Panc1 (cell line): ENCODE measurements at regions not wholly inside any gene's neighbourhood (a gene's known extent, or its start where the extent isn't known, plus 50 kb on each side); places are given as distances from the start of the nearest gene placed in this dataset.

Source experiments
- ATAC-seq: fragments of 200-7000 bp; cut with Tn5 transposase; 2 replicates; pipeline ENCODE4 v1.9.1; 2020; ENCODE audit warnings: mild to moderate bottlenecking, moderate library complexity
- BruUV-seq: library from RNA; stranded (reverse); fragments of 400-500 nt; replicated peaks from 2 replicates; lab custom pipeline; 2021; lab: Mats Ljungman, UMichigan
- CTCF ChIA-PET: fragments of 300-600 bp; sonication (Branson Sonifier 250); formaldehyde crosslinking; loops from one replicate; lab custom pipeline; 2022; ENCODE audit warnings: antibody characterized with exemption; lab: Charles Lee
- POLR2A ChIA-PET: fragments of 300-600 bp; sonication (Branson Sonifier 250); formaldehyde crosslinking; loops from one replicate; lab custom pipeline; 2022; ENCODE audit warnings: antibody characterized with exemption; lab: Charles Lee
- DNase-seq: peaks from one replicate; pipeline ENCODE4 v3.0.0-alpha.2; 2010; ENCODE audit warnings: low read depth, low spot score
- H3K27ac ChIP-seq: 2 replicates; pipeline ENCODE4 v1.5.1; 2011; ENCODE audit warnings: mild to moderate bottlenecking, low read length, inconsistent platforms
- H3K27me3 ChIP-seq: fragments of 200-500 bp; sonication (Bioruptor generic); 2 replicates; pipeline ENCODE4 v1.6.0; 2014; ENCODE audit warnings: low read length, inconsistent platforms; ENCODE audit not compliant: control insufficient read depth, insufficient read depth
- H3K36me3 ChIP-seq: fragments of 200-500 bp; sonication (Bioruptor generic); 2 replicates; pipeline ENCODE4 v1.5.1; 2014; ENCODE audit warnings: inconsistent platforms, mild to moderate bottlenecking, low read length, moderate library complexity; ENCODE audit not compliant: control insufficient read depth, insufficient read depth
- H3K4me1 ChIP-seq: 2 replicates; pipeline ENCODE4 v1.5.1; 2011; ENCODE audit warnings: inconsistent platforms, mild to moderate bottlenecking, low read length, moderate library complexity; ENCODE audit not compliant: control insufficient read depth, insufficient read depth
- H3K4me3 ChIP-seq, 2 experiments: 2 replicates each; pipeline ENCODE4 v1.5.1; 2011 to 2012; ENCODE audit warnings: low read depth in 2 of 2, low read length in 2 of 2, mild to moderate bottlenecking in 2 of 2, inconsistent platforms in 1 of 2, moderate library complexity in 1 of 2
- H3K9me3 ChIP-seq: fragments of 200-500 bp; sonication (Bioruptor generic); 2 replicates; pipeline ENCODE4 v1.5.1; 2014; ENCODE audit warnings: low read depth, mild to moderate bottlenecking, inconsistent platforms, low read length, moderate library complexity; ENCODE audit not compliant: control insufficient read depth, insufficient read depth
- CTCF ChIP-seq: fragments of 450-650 bp; IDR thresholded peaks from 2 replicates; pipeline ENCODE4 v1.5.1; 2017; ENCODE audit warnings: mild to moderate bottlenecking
- POLR2AphosphoS5 ChIP-seq: IDR thresholded peaks from 2 replicates; pipeline ENCODE4 v1.6.1; 2012; ENCODE audit warnings: mild to moderate bottlenecking, low read depth, low read length, moderate library complexity
- REST ChIP-seq, 2 experiments: IDR thresholded peaks; 2 replicates each; pipeline ENCODE4 v1.6.1; 2011 to 2012; ENCODE audit warnings: low read depth in 2 of 2, control low read depth in 1 of 2, low read length in 1 of 2, mild to moderate bottlenecking in 1 of 2, moderate library complexity in 1 of 2; ENCODE audit not compliant: insufficient read depth in 1 of 2
- SIN3A ChIP-seq: IDR thresholded peaks from 2 replicates; pipeline ENCODE4 v1.6.1; 2012; ENCODE audit warnings: low read depth, mild to moderate bottlenecking, low read length, moderate library complexity, borderline replicate concordance; ENCODE audit not compliant: insufficient read depth
- TCF7L2 ChIP-seq: IDR thresholded peaks from 2 replicates; pipeline ENCODE4 v1.6.1; 2011; ENCODE audit warnings: mild to moderate bottlenecking, low read depth, low read length, inconsistent platforms
- in situ Hi-C: cut with HindIII; loops from 2 replicates; pipeline ENCODE4 v1.10.0; 2016; ENCODE audit warnings: low sequenced_read_pairs, low pct_unique_long_range_greater_than_20kb
- intact Hi-C: fragments of 100-400 bp; cut with micrococcal nuclease; formaldehyde crosslinking; loops from one replicate; pipeline ENCODE4 v1.10.0; 2022; ENCODE audit not compliant: unreplicated experiment

- in situ Hi-C loops = no loop called here
Measured at GRCh38 chr15:99917252-99917651, 184.0 kb upstream of the LYSMD4 start.

GRCh38 chr15:99916668-99917223, 183.5 kb upstream of the LYSMD4 start:
- intact Hi-C loops = no loop called here
- Histone ChIP-seq H3K4me1 (no peaks in the 10 kb centered on the region), H3K4me3 (no peak overlapping the region), H3K27ac (no peak overlapping the region), H3K27me3 (peaks cover 4% of the 10 kb centered on the region; the same call in 1 of the 2 replicates), H3K9me3 (no peaks in the 10 kb centered on the region), H3K36me3 (no peaks in the 10 kb centered on the region)
- no peak for TF ChIP-seq POLR2AphosphoS5
- TF ChIP-seq REST (IDR thresholded peaks at IDR 0.05; ENCODE audit: insufficient read depth in 1 of 2, low read depth in 2 of 2, low read length in 1 of 2) = no peak
- TF ChIP-seq TCF7L2 = no peak
- no peak for TF ChIP-seq CTCF
- TF ChIP-seq SIN3A = no peak
- ChIA-PET CTCF (no interaction called here), POLR2A (no interaction called here)
- BruUV-seq = no TSS peak
- DNase-seq (no peak), ATAC-seq (no peak)
- in situ Hi-C loops = no loop called here

More at GRCh38 chr15:99917252-99917651, 184.0 kb upstream of the LYSMD4 start:
- Histone ChIP-seq H3K4me1 (no peaks in the 10 kb centered on the region), H3K27ac (no peak overlapping the region), H3K27me3 (peaks cover 8% of the 10 kb centered on the region), H3K4me3 (no peak overlapping the region), H3K9me3 (no peaks in the 10 kb centered on the region), H3K36me3 (no peaks in the 10 kb centered on the region)
- ChIA-PET POLR2A (no interaction called here), CTCF (no interaction called here)
- no TSS peak for BruUV-seq
- no peak for TF ChIP-seq POLR2AphosphoS5
- TF ChIP-seq TCF7L2 = no peak
- no peak for TF ChIP-seq SIN3A
- TF ChIP-seq REST (IDR thresholded peaks at IDR 0.05; ENCODE audit: insufficient read depth in 1 of 2, low read depth in 2 of 2, low read length in 1 of 2) = no peak
- no peak for TF ChIP-seq CTCF
- ATAC-seq (no peak), DNase-seq (no peak)
- intact Hi-C loops = no loop called here
